ENCODE measurements at regions not wholly inside any gene's neighbourhood (a gene's known extent, or its start where the extent isn't known, plus 50 kb on each side); places are given as distances from the start of the nearest gene placed in this dataset.

GRCh38 chr2:84165256-84165655 lies 293.8 kb downstream of the SUCLG1 start:
- H3K27ac ChIP-seq (ENCODE audit: low read depth in 2 of 2, low read length in 2 of 2) = no peak overlapping the region
- no peaks in the 10 kb centered on the region for H3K36me3 ChIP-seq (ENCODE audit: control insufficient read depth in 2 of 3, insufficient read depth in 3 of 3, low read length in 3 of 3)
- TF ChIP-seq CTCF (IDR thresholded peaks at IDR 0.05; ENCODE audit: borderline replicate concordance, extremely low read depth, insufficient read depth) = no peak
- intact Hi-C loops (cut with DNase I) = no loop called here
- FAIRE-seq (no peak), DNase-seq (no peak)
- no peaks in the 10 kb centered on the region for H3K4me1 ChIP-seq (ENCODE audit: control insufficient read depth in 2 of 3, insufficient read depth in 2 of 3, low read depth in 1 of 3, low read length in 3 of 3)
- H3K4me3 ChIP-seq (ENCODE audit: low read length in 3 of 3) = no peak overlapping the region
- no peak overlapping the region for H3K9ac ChIP-seq (ENCODE audit: low read length in 3 of 3)
- no peaks in the 10 kb centered on the region for H3K9me3 ChIP-seq (ENCODE audit: control insufficient read depth in 2 of 3, insufficient read depth in 1 of 3, low read length in 3 of 3)
- H3K27me3 ChIP-seq (ENCODE audit: control insufficient read depth, insufficient read depth, low read length) = no peaks in the 10 kb centered on the region

- intact Hi-C loops (cut with DNase I) = no loop called here
- no peak for TF ChIP-seq CTCF (IDR thresholded peaks at IDR 0.05; ENCODE audit: borderline replicate concordance, extremely low read depth, insufficient read depth)
- H3K27me3 ChIP-seq (ENCODE audit: control insufficient read depth, insufficient read depth, low read length) = no peaks in the 10 kb centered on the region
- H3K4me3 ChIP-seq (ENCODE audit: low read length in 3 of 3) = no peak overlapping the region
- no peak for DNase-seq
- H3K9ac ChIP-seq (ENCODE audit: low read length in 3 of 3) = no peak overlapping the region
- no peaks in the 10 kb centered on the region for H3K36me3 ChIP-seq (ENCODE audit: control insufficient read depth in 2 of 3, insufficient read depth in 3 of 3, low read length in 3 of 3)
- no peaks in the 10 kb centered on the region for H3K4me1 ChIP-seq (ENCODE audit: control insufficient read depth in 2 of 3, insufficient read depth in 2 of 3, low read depth in 1 of 3, low read length in 3 of 3)
- FAIRE-seq = no peak
- H3K9me3 ChIP-seq (ENCODE audit: control insufficient read depth in 2 of 3, insufficient read depth in 1 of 3, low read length in 3 of 3) = no peaks in the 10 kb centered on the region
- no peak overlapping the region for H3K27ac ChIP-seq (ENCODE audit: low read depth in 2 of 2, low read length in 2 of 2)
Observed at GRCh38 chr2:84160453-84160852, 298.6 kb downstream of the SUCLG1 start.

- intact Hi-C loops (cut with DNase I) = no loop called here
Observed at GRCh38 chr2:84158605-84159004, 300.5 kb downstream of the SUCLG1 start.

More at GRCh38 chr2:84158605-84159004, 300.5 kb downstream of the SUCLG1 start:
- Histone ChIP-seq H3K9me3 (ENCODE audit: control insufficient read depth in 2 of 3, insufficient read depth in 1 of 3, low read length in 3 of 3) (no peaks in the 10 kb centered on the region), H3K27me3 (ENCODE audit: control insufficient read depth, insufficient read depth, low read length) (no peaks in the 10 kb centered on the region), H3K9ac (ENCODE audit: low read length in 3 of 3) (no peak overlapping the region), H3K4me1 (ENCODE audit: control insufficient read depth in 2 of 3, insufficient read depth in 2 of 3, low read depth in 1 of 3, low read length in 3 of 3) (no peaks in the 10 kb centered on the region), H3K36me3 (ENCODE audit: control insufficient read depth in 2 of 3, insufficient read depth in 3 of 3, low read length in 3 of 3) (no peaks in the 10 kb centered on the region), H3K4me3 (ENCODE audit: low read length in 3 of 3) (no peak overlapping the region), H3K27ac (ENCODE audit: low read depth in 2 of 2, low read length in 2 of 2) (no peak overlapping the region)
- FAIRE-seq (no peak), DNase-seq (no peak)
- no peak for TF ChIP-seq CTCF (IDR thresholded peaks at IDR 0.05; ENCODE audit: borderline replicate concordance, extremely low read depth, insufficient read depth)
